ENCODE measurements at regions not wholly inside any gene's neighbourhood (a gene's known extent, or its start where the extent isn't known, plus 50 kb on each side); places are given as distances from the start of the nearest gene placed in this dataset.
"Not testable (repeated sequence)": the region's sequence is repeated elsewhere in the genome, so short reads cannot be mapped to it uniquely, and the experiment has no call there.

- H3K4me3 ChIP-seq = no peak overlapping the region
- no peaks in the 10 kb centered on the region for H3K27me3 ChIP-seq (ENCODE audit: insufficient read depth, low read depth)
- H3F3A ChIP-seq (ENCODE audit: insufficient read depth, low read depth) = no peaks in the 10 kb centered on the region
- intact Hi-C loops (cut with micrococcal nuclease; ENCODE audit: unreplicated experiment) = no loop called here
- no peak overlapping the region for H3K4me2 ChIP-seq
- no peak for DNase-seq
- no TSS peak for BruUV-seq (replicated peaks)
- CTCF ChIA-PET = no interaction called here
- no peaks in the 10 kb centered on the region for H4K20me1 ChIP-seq (ENCODE audit: insufficient read depth)
- TF ChIP-seq, protein P1, sequence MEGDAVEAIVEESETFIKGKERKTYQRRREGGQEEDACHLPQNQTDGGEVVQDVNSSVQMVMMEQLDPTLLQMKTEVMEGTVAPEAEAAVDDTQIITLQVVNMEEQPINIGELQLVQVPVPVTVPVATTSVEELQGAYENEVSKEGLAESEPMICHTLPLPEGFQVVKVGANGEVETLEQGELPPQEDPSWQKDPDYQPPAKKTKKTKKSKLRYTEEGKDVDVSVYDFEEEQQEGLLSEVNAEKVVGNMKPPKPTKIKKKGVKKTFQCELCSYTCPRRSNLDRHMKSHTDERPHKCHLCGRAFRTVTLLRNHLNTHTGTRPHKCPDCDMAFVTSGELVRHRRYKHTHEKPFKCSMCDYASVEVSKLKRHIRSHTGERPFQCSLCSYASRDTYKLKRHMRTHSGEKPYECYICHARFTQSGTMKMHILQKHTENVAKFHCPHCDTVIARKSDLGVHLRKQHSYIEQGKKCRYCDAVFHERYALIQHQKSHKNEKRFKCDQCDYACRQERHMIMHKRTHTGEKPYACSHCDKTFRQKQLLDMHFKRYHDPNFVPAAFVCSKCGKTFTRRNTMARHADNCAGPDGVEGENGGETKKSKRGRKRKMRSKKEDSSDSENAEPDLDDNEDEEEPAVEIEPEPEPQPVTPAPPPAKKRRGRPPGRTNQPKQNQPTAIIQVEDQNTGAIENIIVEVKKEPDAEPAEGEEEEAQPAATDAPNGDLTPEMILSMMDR (conservative IDR thresholded peaks at IDR 0.05) = no peak
- TF ChIP-seq EZH2 (IDR thresholded peaks at IDR 0.05; ENCODE audit: low read depth) = no peak
- no peaks in the 10 kb centered on the region for H3K9me2 ChIP-seq (ENCODE audit: insufficient read depth)
- H3K4me1 ChIP-seq (replicated peaks; ENCODE audit: insufficient read depth) = no peaks in the 10 kb centered on the region
- no peak overlapping the region for H3K27ac ChIP-seq
- H3K79me2 ChIP-seq (ENCODE audit: low read depth) = no peaks in the 10 kb centered on the region
- no peaks in the 10 kb centered on the region for H3K36me3 ChIP-seq (ENCODE audit: low read depth)
- H2AFZ ChIP-seq = no peak overlapping the region
- H3K9me3 ChIP-seq (ENCODE audit: insufficient read depth, low read depth) = no peaks in the 10 kb centered on the region
- POLR2A ChIA-PET (ENCODE audit: unreplicated experiment) = no interaction called here
These were observed 740.5 kb upstream of the SEMA6A start for GRCh38 chr5:117315170-117315569.

- POLR2A ChIA-PET (ENCODE audit: unreplicated experiment); BruUV-seq (replicated peaks); intact Hi-C loops (cut with micrococcal nuclease; ENCODE audit: unreplicated experiment); H3K27ac ChIP-seq; H2AFZ ChIP-seq; H3K9me3 ChIP-seq (ENCODE audit: insufficient read depth, low read depth); H3K4me1 ChIP-seq (replicated peaks; ENCODE audit: insufficient read depth); H4K20me1 ChIP-seq (ENCODE audit: insufficient read depth); H3F3A ChIP-seq (ENCODE audit: insufficient read depth, low read depth); H3K27me3 ChIP-seq (ENCODE audit: insufficient read depth, low read depth); DNase-seq; H3K4me2 ChIP-seq; H3K36me3 ChIP-seq (ENCODE audit: low read depth); CTCF ChIA-PET; H3K4me3 ChIP-seq; H3K79me2 ChIP-seq (ENCODE audit: low read depth); H3K9me2 ChIP-seq (ENCODE audit: insufficient read depth): not testable (repeated sequence)
These were observed 730.0 kb upstream of the SEMA6A start for GRCh38 chr5:117304512-117305107.

GRCh38 chr5:117302949-117303348, 728.3 kb upstream of the SEMA6A start:
- Histone ChIP-seq H3K4me2 (no peak overlapping the region), H3K36me3 (ENCODE audit: low read depth) (no peaks in the 10 kb centered on the region), H3K4me1 (replicated peaks; ENCODE audit: insufficient read depth) (no peaks in the 10 kb centered on the region), H3K9me3 (ENCODE audit: insufficient read depth, low read depth) (no peaks in the 10 kb centered on the region), H3F3A (ENCODE audit: insufficient read depth, low read depth) (no peaks in the 10 kb centered on the region), H3K4me3 (no peak overlapping the region), H3K79me2 (ENCODE audit: low read depth) (no peaks in the 10 kb centered on the region), H3K27ac (no peak overlapping the region), H4K20me1 (ENCODE audit: insufficient read depth) (no peaks in the 10 kb centered on the region), H2AFZ (no peak overlapping the region), H3K27me3 (ENCODE audit: insufficient read depth, low read depth) (no peaks in the 10 kb centered on the region), H3K9me2 (ENCODE audit: insufficient read depth) (no peaks in the 10 kb centered on the region)
- CTCF ChIA-PET = no interaction called here
- intact Hi-C loops (cut with micrococcal nuclease; ENCODE audit: unreplicated experiment) = no loop called here
- POLR2A ChIA-PET (ENCODE audit: unreplicated experiment) = no interaction called here
- no TSS peak for BruUV-seq (replicated peaks)
- TF ChIP-seq, protein P1 (conservative IDR thresholded peaks at IDR 0.05) = no peak
- no peak for TF ChIP-seq EZH2 (IDR thresholded peaks at IDR 0.05; ENCODE audit: low read depth)
- DNase-seq = no peak

DNA sequence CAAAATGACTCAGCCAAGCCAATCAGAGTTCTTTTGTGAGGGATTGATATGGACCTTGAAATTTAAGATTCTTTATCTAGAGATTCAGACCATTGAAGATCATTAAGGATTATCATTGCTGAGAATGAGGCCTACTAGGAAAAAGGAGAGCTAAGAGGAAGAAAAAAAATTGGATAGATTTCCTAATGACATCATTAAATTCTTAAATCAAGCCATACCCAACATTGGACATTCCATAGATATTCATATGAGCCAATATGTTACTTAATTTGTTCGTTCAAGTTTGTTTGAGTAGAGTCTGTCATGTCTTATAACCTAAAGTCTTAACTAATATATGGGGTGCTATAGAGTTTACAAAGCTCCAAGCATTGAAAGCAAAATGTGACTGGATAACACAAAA, 727.9 kb upstream of the SEMA6A start:
- TF ChIP-seq EZH2 (IDR thresholded peaks at IDR 0.05; ENCODE audit: low read depth) = no peak
- TF ChIP-seq, protein P1 (conservative IDR thresholded peaks at IDR 0.05) = no peak
- ChIA-PET POLR2A (ENCODE audit: unreplicated experiment) (no interaction called here), CTCF (no interaction called here)
- no peak overlapping the region for H3K4me2 ChIP-seq
- no peaks in the 10 kb centered on the region for H4K20me1 ChIP-seq (ENCODE audit: insufficient read depth)
- no peaks in the 10 kb centered on the region for H3K4me1 ChIP-seq (replicated peaks; ENCODE audit: insufficient read depth)
- H3K36me3 ChIP-seq (ENCODE audit: low read depth) = no peaks in the 10 kb centered on the region
- H2AFZ ChIP-seq = no peak overlapping the region
- no peaks in the 10 kb centered on the region for H3F3A ChIP-seq (ENCODE audit: insufficient read depth, low read depth)
- intact Hi-C loops (cut with micrococcal nuclease; ENCODE audit: unreplicated experiment) = no loop called here
- H3K9me3 ChIP-seq (ENCODE audit: insufficient read depth, low read depth) = no peaks in the 10 kb centered on the region
- H3K27me3 ChIP-seq (ENCODE audit: insufficient read depth, low read depth) = no peaks in the 10 kb centered on the region
- no peak for DNase-seq
- H3K27ac ChIP-seq = no peak overlapping the region
- H3K9me2 ChIP-seq (ENCODE audit: insufficient read depth) = no peaks in the 10 kb centered on the region
- H3K4me3 ChIP-seq = no peak overlapping the region
- BruUV-seq (replicated peaks) = no TSS peak
- H3K79me2 ChIP-seq (ENCODE audit: low read depth) = no peaks in the 10 kb centered on the region
